Upper lobe of left lung (tissue), 4 donors: ENCODE measurements at regions not wholly inside any gene's neighbourhood (a gene's known extent, or its start where the extent isn't known, plus 50 kb on each side); places are given as distances from the start of the nearest gene placed in this dataset.

Experiments
- EP300 ChIP-seq, 4 donors: sonication (generic); formaldehyde crosslinking; IDR thresholded peaks; one replicate each; pipeline ENCODE4 v1.5.1; 2017; ENCODE audit warnings: antibody characterized with exemption in 4 of 4, control low read depth in 2 of 4
- POLR2AphosphoS5 ChIP-seq, 2 donors: sonication (generic); formaldehyde crosslinking; IDR thresholded peaks; one replicate each; pipeline ENCODE4 v1.5.1; 2017; ENCODE audit warnings: antibody characterized with exemption in 2 of 2
- TF ChIP-seq, protein P1 (sequence below), 6 experiments: fragments of 450-650 bp in 4 of 6; fragments of 200-600 bp in 2 of 6; sonication (generic) in 2 of 6; IDR thresholded peaks; one replicate each; pipeline ENCODE4 v1.5.1; 2016 to 2019; ENCODE audit warnings: antibody characterized with exemption in 6 of 6

DNA sequence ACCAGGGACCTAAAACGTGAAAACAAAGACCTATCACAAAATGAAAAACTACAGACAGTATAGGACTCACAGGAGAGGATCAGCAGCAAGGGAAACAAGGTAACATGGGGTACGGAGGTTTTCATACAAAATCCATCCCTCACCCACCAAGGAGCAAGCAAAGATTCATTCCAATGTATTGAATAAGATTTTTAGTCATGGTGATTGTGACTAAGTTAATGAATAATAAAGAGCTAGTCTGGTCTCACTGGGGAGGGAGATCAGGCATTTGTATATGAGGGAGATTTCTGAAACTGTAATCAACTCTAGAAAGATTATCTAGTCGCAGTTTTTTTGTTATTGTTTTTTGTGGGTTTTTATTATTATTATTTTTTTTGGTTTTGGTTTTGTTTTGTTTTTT is 336.5 kb upstream of the MMADHC start:
- TF ChIP-seq, protein P1, sequence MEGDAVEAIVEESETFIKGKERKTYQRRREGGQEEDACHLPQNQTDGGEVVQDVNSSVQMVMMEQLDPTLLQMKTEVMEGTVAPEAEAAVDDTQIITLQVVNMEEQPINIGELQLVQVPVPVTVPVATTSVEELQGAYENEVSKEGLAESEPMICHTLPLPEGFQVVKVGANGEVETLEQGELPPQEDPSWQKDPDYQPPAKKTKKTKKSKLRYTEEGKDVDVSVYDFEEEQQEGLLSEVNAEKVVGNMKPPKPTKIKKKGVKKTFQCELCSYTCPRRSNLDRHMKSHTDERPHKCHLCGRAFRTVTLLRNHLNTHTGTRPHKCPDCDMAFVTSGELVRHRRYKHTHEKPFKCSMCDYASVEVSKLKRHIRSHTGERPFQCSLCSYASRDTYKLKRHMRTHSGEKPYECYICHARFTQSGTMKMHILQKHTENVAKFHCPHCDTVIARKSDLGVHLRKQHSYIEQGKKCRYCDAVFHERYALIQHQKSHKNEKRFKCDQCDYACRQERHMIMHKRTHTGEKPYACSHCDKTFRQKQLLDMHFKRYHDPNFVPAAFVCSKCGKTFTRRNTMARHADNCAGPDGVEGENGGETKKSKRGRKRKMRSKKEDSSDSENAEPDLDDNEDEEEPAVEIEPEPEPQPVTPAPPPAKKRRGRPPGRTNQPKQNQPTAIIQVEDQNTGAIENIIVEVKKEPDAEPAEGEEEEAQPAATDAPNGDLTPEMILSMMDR (IDR thresholded peaks at IDR 0.05) = no peak
- TF ChIP-seq POLR2AphosphoS5 (IDR thresholded peaks at IDR 0.05) (no peak), EP300 (IDR thresholded peaks at IDR 0.05) (no peak)
